ENCODE measurements at regions not wholly inside any gene's neighbourhood (a gene's known extent, or its start where the extent isn't known, plus 50 kb on each side); places are given as distances from the start of the nearest gene placed in this dataset.

- no peak overlapping the region for H4K91ac ChIP-seq (ENCODE audit: low read depth, low read length)
- no peak overlapping the region for H3K4me3 ChIP-seq (ENCODE audit: low read depth, low read length)
Observed at GRCh38 chr1:78291872-78292271, 198.9 kb upstream of the PTGFR start.

GRCh38 chr1:78292361-78292760, 198.4 kb upstream of the PTGFR start:
- Histone ChIP-seq H4K8ac (ENCODE audit: low read depth, low read length) (no peak overlapping the region), H3K27me3 (ENCODE audit: insufficient read depth, low read length) (no peaks in the 10 kb centered on the region), H3K4me2 (ENCODE audit: low read length) (no peak overlapping the region), H3K36me3 (ENCODE audit: control insufficient read depth in 1 of 2, insufficient read depth in 2 of 2, low read length in 2 of 2) (no peaks in the 10 kb centered on the region), H3K23ac (ENCODE audit: low read length) (no peak overlapping the region), H2BK5ac (ENCODE audit: low read depth, low read length, poor library complexity) (no peak overlapping the region), H3K9me3 (ENCODE audit: insufficient read depth, low read depth, low read length) (no peaks in the 10 kb centered on the region), H4K91ac (ENCODE audit: low read depth, low read length) (no peak overlapping the region), H3K4me1 (ENCODE audit: control insufficient read depth in 1 of 2, insufficient read depth in 2 of 2, low read length in 2 of 2) (no peaks in the 10 kb centered on the region), H3K14ac (ENCODE audit: low read length) (no peak overlapping the region), H3K18ac (ENCODE audit: low read length) (no peak overlapping the region), H4K12ac (ENCODE audit: low read depth, low read length) (no peak overlapping the region), H2BK120ac (ENCODE audit: insufficient read depth, low read length, poor library complexity) (no peak overlapping the region), H3K4me3 (ENCODE audit: low read depth, low read length) (no peak overlapping the region), H2BK12ac (ENCODE audit: low read length) (no peak overlapping the region), H3K9ac (ENCODE audit: low read length) (no peak overlapping the region), H3K79me2 (ENCODE audit: control insufficient read depth, insufficient read depth, low read length, poor library complexity) (no peaks in the 10 kb centered on the region), H3K79me1 (ENCODE audit: low read length) (no peaks in the 10 kb centered on the region), H3K4ac (ENCODE audit: low read depth, low read length) (no peak overlapping the region), H3K27ac (ENCODE audit: low read depth, low read length) (no peak overlapping the region), H2AK5ac (ENCODE audit: low read length) (no peak overlapping the region), H2AFZ (ENCODE audit: insufficient read depth, low read length, poor library complexity) (no peak overlapping the region)
- no CpG with 5 or more reads among the region's 3 CpGs for WGBS (ENCODE audit: extremely low coverage, insufficient coverage, insufficient read length)
- DNase-seq = peak; percentile 6 to 51

More at GRCh38 chr1:78291872-78292271, 198.9 kb upstream of the PTGFR start:
- Histone ChIP-seq H4K8ac (ENCODE audit: low read depth, low read length) (no peak overlapping the region), H3K4ac (ENCODE audit: low read depth, low read length) (no peak overlapping the region), H2AFZ (ENCODE audit: insufficient read depth, low read length, poor library complexity) (no peak overlapping the region), H2BK120ac (ENCODE audit: insufficient read depth, low read length, poor library complexity) (no peak overlapping the region), H2BK5ac (ENCODE audit: low read depth, low read length, poor library complexity) (no peak overlapping the region), H3K27me3 (ENCODE audit: insufficient read depth, low read length) (no peaks in the 10 kb centered on the region), H3K9me3 (ENCODE audit: insufficient read depth, low read depth, low read length) (no peaks in the 10 kb centered on the region), H3K27ac (ENCODE audit: low read depth, low read length) (no peak overlapping the region), H4K12ac (ENCODE audit: low read depth, low read length) (no peak overlapping the region), H2BK12ac (ENCODE audit: low read length) (no peak overlapping the region), H3K4me1 (ENCODE audit: control insufficient read depth in 1 of 2, insufficient read depth in 2 of 2, low read length in 2 of 2) (no peaks in the 10 kb centered on the region), H2AK5ac (ENCODE audit: low read length) (no peak overlapping the region), H3K9ac (ENCODE audit: low read length) (no peak overlapping the region), H3K79me2 (ENCODE audit: control insufficient read depth, insufficient read depth, low read length, poor library complexity) (no peaks in the 10 kb centered on the region), H3K4me2 (ENCODE audit: low read length) (no peak overlapping the region), H3K14ac (ENCODE audit: low read length) (no peak overlapping the region), H3K36me3 (ENCODE audit: control insufficient read depth in 1 of 2, insufficient read depth in 2 of 2, low read length in 2 of 2) (no peaks in the 10 kb centered on the region), H3K23ac (ENCODE audit: low read length) (no peak overlapping the region), H3K79me1 (ENCODE audit: low read length) (no peaks in the 10 kb centered on the region), H3K18ac (ENCODE audit: low read length) (no peak overlapping the region)
- no peak for DNase-seq

GRCh38 chr1:78297836-78298235, 192.9 kb upstream of the PTGFR start:
- WGBS (ENCODE audit: extremely low coverage, insufficient coverage, insufficient read length) = no CpG with 5 or more reads among the region's 4 CpGs

GRCh38 chr1:78298349-78298748, 192.4 kb upstream of the PTGFR start:
- WGBS (ENCODE audit: extremely low coverage, insufficient coverage, insufficient read length) = no CpG with 5 or more reads among the region's 3 CpGs
- no peaks in the 10 kb centered on the region for H3K36me3 ChIP-seq (ENCODE audit: control insufficient read depth in 1 of 2, insufficient read depth in 2 of 2, low read length in 2 of 2)
- H2AFZ ChIP-seq (ENCODE audit: insufficient read depth, low read length, poor library complexity) = no peak overlapping the region

More at GRCh38 chr1:78297836-78298235, 192.9 kb upstream of the PTGFR start:
- H3K79me2 ChIP-seq (ENCODE audit: control insufficient read depth, insufficient read depth, low read length, poor library complexity) = no peaks in the 10 kb centered on the region
- H3K36me3 ChIP-seq (ENCODE audit: control insufficient read depth in 1 of 2, insufficient read depth in 2 of 2, low read length in 2 of 2) = no peaks in the 10 kb centered on the region
- no peaks in the 10 kb centered on the region for H3K4me1 ChIP-seq (ENCODE audit: control insufficient read depth in 1 of 2, insufficient read depth in 2 of 2, low read length in 2 of 2)
- no peak overlapping the region for H2AFZ ChIP-seq (ENCODE audit: insufficient read depth, low read length, poor library complexity)
- no peak overlapping the region for H2BK12ac ChIP-seq (ENCODE audit: low read length)
- H3K27me3 ChIP-seq (ENCODE audit: insufficient read depth, low read length) = no peaks in the 10 kb centered on the region
- H3K9ac ChIP-seq (ENCODE audit: low read length) = no peak overlapping the region
- no peak overlapping the region for H4K8ac ChIP-seq (ENCODE audit: low read depth, low read length)
- H3K4me3 ChIP-seq (ENCODE audit: low read depth, low read length) = no peak overlapping the region
- H3K27ac ChIP-seq (ENCODE audit: low read depth, low read length) = no peak overlapping the region
- H2BK5ac ChIP-seq (ENCODE audit: low read depth, low read length, poor library complexity) = no peak overlapping the region
- no peak overlapping the region for H4K12ac ChIP-seq (ENCODE audit: low read depth, low read length)
- H3K23ac ChIP-seq (ENCODE audit: low read length) = no peak overlapping the region
- H3K4ac ChIP-seq (ENCODE audit: low read depth, low read length) = no peak overlapping the region
- no peak overlapping the region for H4K91ac ChIP-seq (ENCODE audit: low read depth, low read length)
- no peak for DNase-seq
- no peaks in the 10 kb centered on the region for H3K79me1 ChIP-seq (ENCODE audit: low read length)
- H3K4me2 ChIP-seq (ENCODE audit: low read length) = no peak overlapping the region
- H3K18ac ChIP-seq (ENCODE audit: low read length) = no peak overlapping the region
- H3K14ac ChIP-seq (ENCODE audit: low read length) = no peak overlapping the region
- no peak overlapping the region for H2BK120ac ChIP-seq (ENCODE audit: insufficient read depth, low read length, poor library complexity)
- H3K9me3 ChIP-seq (ENCODE audit: insufficient read depth, low read depth, low read length) = no peaks in the 10 kb centered on the region
- H2AK5ac ChIP-seq (ENCODE audit: low read length) = no peak overlapping the region

More at GRCh38 chr1:78298349-78298748, 192.4 kb upstream of the PTGFR start:
- Histone ChIP-seq H3K4ac (ENCODE audit: low read depth, low read length) (no peak overlapping the region), H3K4me2 (ENCODE audit: low read length) (no peak overlapping the region), H3K4me3 (ENCODE audit: low read depth, low read length) (no peak overlapping the region), H2BK120ac (ENCODE audit: insufficient read depth, low read length, poor library complexity) (no peak overlapping the region), H3K79me1 (ENCODE audit: low read length) (no peaks in the 10 kb centered on the region), H2AK5ac (ENCODE audit: low read length) (no peak overlapping the region), H4K12ac (ENCODE audit: low read depth, low read length) (no peak overlapping the region), H3K14ac (ENCODE audit: low read length) (no peak overlapping the region), H2BK5ac (ENCODE audit: low read depth, low read length, poor library complexity) (no peak overlapping the region), H3K79me2 (ENCODE audit: control insufficient read depth, insufficient read depth, low read length, poor library complexity) (no peaks in the 10 kb centered on the region), H3K9ac (ENCODE audit: low read length) (no peak overlapping the region), H3K27ac (ENCODE audit: low read depth, low read length) (no peak overlapping the region), H3K18ac (ENCODE audit: low read length) (no peak overlapping the region), H3K4me1 (ENCODE audit: control insufficient read depth in 1 of 2, insufficient read depth in 2 of 2, low read length in 2 of 2) (no peaks in the 10 kb centered on the region), H3K23ac (ENCODE audit: low read length) (no peak overlapping the region), H4K91ac (ENCODE audit: low read depth, low read length) (no peak overlapping the region), H3K27me3 (ENCODE audit: insufficient read depth, low read length) (no peaks in the 10 kb centered on the region), H3K9me3 (ENCODE audit: insufficient read depth, low read depth, low read length) (no peaks in the 10 kb centered on the region), H2BK12ac (ENCODE audit: low read length) (no peak overlapping the region), H4K8ac (ENCODE audit: low read depth, low read length) (no peak overlapping the region)
- DNase-seq = no peak
